Islet of Langerhans (tissue), 1 donor: ENCODE measurements at regions not wholly inside any gene's neighbourhood (a gene's known extent, or its start where the extent isn't known, plus 50 kb on each side); places are given as distances from the start of the nearest gene placed in this dataset.

Source experiments
- FAIRE-seq: peaks from one replicate; lab custom pipeline; 2011; peaks lifted over from hg19 to GRCh38; lab: Jason Lieb, UNC

DNA sequence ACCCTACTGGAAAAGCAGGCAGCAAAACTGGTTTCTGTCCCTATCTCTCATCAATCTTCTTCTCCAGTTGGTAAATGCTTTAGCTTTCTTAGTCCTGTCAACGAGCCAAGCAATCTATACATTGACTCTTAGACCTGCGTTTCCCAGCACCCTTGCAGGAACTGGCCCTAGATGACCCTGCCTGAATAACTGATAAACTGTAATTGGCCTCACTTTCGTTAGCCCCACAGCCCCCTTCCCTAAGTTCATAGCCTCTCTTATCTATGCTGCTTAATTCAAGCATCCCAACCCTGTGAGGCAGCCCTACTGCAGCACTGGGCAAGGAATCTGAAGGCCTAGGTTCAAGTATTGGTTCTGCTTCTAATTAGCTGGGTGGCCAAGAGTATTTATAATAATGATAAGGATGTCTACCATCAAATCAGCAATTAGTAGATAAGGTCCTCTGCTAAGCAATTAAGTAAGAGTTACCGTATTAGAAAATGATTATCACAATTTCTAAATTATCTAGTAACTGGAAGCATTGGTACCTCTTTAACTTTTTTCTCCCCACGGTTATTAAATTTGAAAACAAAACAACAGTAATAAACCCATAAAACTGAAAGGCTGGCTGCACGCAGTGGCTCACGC is 86.4 kb upstream of the RMDN2 start:
- FAIRE-seq, result no peak

GRCh38 chr2:37839991-37840390 is 85.1 kb upstream of the RMDN2 start:
- no peak for FAIRE-seq

DNA sequence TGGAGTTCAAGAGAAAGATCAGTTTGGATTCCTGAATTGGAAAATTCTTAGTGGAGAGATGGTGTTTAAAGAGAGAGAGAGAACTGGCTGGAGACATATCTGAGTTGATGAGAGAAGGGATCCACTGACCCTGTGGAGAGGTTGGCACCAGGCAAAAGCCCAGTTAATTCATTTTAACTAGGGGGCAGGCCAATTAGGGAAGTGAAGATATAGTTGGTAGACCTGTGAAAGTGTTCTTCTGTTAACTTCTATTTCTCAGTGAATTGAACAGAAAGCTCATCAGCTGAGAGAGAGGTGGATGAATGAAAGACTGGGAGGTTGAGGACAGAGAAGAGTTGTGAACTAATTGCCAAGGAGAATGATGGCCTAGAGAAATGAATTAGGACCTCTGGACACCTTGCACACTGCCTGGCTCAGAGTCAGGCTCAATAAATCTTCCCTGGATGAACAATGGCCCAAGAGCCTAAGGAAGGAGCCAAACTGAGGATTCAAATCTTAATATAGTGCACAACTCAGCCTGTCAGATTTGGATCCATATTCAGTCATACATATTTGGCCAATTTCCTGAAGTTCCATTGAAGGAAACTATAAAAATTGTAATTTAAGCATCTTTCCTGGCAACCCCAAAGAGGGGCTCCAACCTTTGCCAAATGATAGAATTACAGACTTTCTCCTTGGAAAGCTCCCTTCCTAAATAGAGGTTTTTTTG is 82.2 kb upstream of the RMDN2 start:
- no peak for FAIRE-seq

DNA sequence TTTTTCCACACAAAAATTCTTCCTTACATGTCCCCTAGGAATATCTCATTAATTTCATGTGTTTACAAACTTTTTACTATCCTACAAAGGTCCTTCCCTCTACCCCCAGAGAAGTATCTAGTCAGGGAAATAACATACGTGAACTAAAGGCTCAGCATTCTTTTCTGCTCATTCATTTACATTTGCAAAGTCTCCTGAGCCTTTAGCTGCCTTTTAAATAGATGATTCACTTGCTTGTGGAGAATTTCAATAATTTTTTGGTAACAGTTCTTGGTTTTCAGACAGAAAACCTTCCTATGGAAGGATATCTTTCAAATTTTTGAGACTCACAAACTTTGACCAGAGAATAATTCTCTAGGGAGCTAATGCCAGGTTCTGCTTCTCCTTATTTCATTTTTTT is 81.5 kb upstream of the RMDN2 start:
- FAIRE-seq, result no peak

DNA sequence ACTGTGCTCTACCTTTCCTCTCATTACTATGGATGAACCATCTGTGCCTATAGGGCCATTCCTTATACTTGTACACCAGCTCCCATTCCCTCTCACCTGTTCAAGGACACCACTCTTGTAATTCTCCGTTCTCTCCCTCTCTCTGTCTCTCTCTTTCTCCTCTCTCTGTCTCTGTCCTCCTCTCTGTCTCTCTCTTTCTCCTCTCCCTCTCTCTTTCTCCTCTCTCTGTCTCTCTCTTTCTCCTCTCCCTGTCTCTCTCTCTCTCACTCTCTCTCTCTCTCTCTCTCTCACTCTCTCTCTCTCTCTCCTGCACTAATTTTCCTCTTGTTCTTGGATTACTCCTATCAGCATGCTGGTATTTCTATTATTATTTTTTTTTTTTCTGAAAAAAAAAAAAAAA is 78.9 kb upstream of the RMDN2 start:
- no peak for FAIRE-seq

DNA sequence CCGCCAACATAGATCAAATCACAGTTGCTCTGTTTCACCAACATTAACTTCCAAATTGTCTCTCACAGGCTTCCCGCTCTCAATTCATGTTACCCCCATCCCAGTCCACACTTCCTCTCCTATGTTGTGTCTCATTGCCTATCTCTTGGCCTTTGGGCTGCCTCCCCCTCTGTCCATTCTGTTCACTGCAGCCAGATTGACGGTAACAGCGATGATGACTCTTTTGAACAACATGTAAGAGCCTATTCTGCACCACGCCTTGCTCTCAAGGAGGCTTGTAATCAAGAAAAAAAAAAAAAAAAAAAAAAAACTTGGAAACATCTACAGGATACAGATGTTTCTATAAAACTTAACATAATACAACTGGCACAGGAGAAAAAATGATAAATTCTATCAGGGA is 77.3 kb upstream of the RMDN2 start:
- no peak for FAIRE-seq

- no peak for FAIRE-seq
These were observed 76.6 kb upstream of the RMDN2 start for GRCh38 chr2:37848451-37848850.

DNA sequence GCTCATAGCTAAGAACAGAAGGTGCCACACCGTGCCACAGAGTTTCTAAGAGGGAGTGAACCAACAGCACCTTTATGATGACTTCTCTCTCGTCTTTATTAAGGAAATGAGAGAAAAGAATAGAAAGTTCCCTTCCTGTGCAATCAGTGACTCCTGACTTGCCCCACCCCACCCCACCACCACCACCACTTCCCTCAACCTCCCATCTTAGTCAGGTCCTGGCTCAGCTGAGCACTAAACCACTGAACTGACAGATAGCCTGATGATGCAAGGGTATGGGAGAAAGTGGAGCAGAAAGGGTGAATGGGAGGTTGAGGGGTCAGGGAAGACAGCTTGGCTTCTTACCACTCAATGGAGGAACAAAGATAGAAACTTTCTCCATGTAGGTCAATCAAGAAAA is 75.2 kb upstream of the RMDN2 start:
- no peak for FAIRE-seq

DNA sequence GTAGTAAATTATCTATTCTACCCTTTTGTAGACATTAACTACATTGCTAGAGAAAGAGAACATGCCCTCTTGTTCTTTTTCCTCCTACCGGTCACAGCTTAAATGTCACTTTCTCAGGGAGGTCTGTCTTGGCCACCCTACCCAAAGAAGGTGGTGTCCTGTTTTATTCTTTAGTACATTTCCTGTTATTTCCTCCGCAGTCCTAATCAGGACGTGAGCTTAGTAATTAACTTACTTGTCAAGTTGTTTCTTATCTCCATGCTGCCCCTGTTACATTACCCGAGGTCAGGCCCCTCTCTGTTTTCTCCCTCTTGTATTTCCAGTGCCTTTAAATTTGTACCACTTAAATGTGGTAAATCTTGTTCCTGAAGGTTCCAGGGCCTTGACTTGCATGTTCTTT is 73.7 kb upstream of the RMDN2 start:
- no peak for FAIRE-seq

- FAIRE-seq, result no peak
These were observed 73.1 kb upstream of the RMDN2 start for GRCh38 chr2:37851828-37852584.

GRCh38 chr2:37852585-37853014 is 72.5 kb upstream of the RMDN2 start:
- no peak for FAIRE-seq

DNA sequence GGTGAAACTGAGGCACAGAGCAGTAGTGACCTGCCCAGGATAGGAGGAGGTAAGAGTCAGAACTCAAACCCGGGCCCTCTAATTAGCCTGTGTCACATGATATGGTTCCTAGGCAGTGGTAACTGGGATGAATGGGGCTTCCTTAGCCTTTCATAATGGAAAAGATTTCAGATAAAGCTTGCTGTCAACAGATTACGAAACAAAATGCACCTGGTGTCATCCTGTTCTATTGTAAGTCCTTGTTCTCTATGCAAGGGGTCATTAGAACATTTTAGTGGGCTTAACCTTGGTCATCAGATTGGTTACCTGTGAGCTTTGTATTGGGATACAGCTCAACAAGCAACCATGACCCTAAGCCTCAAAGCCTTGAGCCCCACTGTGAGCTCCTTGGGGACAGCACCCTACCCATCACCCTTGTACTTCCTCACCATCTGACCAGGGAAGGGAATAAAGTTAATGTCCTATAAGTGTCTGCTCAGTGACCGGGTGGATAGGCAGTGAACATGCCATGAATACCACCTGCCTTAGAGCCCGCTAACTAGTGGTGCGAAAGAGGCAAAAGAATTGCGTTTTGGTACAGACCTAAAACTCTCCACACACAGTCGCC is 70.3 kb upstream of the RMDN2 start:
- no peak for FAIRE-seq

GRCh38 chr2:37855283-37856041 is 69.6 kb upstream of the RMDN2 start:
- FAIRE-seq, result no peak

DNA sequence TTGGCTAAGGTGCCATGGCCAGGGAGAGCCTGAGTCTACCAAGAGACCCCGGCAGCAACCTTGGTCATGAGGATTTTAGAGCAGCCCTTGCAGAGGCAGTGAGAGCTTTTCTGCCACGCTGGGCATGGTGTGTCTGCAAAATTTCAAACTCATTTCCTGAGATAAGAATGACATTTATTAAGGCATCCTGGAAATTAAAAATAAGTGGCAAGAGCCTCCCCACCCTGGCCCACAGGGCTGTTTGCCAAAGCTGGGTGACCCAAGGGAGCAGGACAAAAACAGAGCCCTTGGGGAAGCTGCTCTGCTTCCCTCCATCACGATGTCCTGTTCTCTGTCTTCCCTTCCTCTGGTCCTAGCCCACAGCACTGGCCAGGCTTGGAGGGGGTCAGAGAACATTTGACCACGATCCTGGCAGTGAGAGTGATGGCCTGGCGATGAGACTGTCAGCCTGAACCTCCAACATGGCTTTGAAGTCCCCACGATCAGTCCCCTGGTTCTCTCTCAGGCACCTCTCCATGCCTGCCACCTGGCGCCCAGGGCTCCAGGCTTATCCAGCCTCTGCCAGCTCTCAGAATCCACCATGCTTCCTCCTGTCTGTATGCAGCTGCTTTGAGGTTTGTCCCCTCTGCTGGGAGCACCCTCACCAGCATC is 68.9 kb upstream of the RMDN2 start:
- no peak for FAIRE-seq

DNA sequence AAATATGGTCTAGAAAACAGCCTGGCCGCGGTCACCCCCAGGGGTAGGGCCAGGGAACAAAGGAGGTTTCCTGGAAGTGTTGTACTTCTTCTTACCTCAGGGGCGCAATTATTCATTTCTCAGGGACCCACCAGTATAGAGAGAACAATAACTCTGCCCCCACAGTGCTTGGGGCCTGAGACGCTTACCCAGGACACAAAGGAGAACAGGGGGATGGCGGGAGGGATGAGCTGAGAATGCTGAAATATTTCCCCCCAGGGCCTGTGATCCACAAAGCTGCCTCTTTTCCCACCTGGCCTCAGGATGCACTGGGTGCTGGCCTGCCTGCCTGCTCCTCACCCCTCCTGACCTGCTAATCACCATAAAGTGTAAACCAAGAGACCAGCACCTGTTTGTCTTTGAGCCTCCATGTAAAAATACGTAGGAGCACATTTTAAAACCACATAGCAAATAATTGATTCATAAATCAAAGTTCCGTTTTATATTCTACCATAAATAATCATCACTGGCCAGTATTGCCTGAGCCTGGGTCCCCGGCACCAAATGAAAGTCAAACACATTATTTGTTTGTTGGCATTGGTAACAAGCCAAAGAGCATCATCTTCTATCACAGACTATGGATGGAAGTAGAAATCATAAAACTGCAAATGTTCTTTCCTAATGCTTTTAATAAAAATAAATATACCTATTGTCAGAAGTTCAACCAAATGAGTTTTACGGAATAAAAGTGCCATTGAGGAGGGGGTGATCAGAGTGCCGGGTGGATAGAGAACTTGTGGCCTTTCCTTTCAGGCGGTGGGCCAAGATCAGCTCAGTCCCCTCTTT is 67.3 kb upstream of the RMDN2 start:
- FAIRE-seq, result no peak

DNA sequence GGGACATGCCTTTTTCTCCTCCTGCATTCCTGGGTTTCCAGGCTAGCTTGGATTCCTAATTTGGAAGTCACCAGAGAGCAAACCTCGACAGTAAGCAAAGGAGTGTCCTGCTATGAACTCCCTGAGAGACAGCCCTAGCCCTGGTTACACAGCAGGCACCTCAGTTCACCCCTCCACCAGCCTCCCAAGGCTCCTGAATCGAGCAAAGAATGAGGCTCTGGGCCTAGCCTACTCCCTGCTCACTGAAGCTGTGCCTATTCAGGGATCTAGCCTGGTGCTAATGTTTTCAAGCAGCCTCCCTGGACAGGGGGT is 66.7 kb upstream of the RMDN2 start:
- no peak for FAIRE-seq

GRCh38 chr2:37858725-37859267 is 66.3 kb upstream of the RMDN2 start:
- no peak for FAIRE-seq

DNA sequence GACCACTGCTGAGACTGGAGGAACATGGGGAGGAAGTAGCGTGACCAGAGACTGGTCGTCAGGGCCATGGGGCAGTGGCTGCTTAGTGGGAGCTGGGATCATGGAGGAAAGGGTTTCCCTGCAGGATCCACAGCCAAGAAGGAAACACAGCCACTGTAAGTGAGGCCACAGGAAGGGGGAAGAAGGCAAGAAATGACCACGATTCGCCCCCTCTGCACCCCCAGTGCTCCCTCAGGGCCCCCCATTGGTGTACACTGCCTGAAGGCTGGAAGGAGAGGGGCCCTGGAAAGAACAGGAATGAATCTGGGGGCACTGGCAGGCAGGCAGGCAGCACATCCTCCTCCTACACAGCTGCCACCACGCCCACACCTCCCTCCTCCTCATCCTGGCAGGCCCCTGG is 62.5 kb upstream of the RMDN2 start:
- no peak for FAIRE-seq

DNA sequence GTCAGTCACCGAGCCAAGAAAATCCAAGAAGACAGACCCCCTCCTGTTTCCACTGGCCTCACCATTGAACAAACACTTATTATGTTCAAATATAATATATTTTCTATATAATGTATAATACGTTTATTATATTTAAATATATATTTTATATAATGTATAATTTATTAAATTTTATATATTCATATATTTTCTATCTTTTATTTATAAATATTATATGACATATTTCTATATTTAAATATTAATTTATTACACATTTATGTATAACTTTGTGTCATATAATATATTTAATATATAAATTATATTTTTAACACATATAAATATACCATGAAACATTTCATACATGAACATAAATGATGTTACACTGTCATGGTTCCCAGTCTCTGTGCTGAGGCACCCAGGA is 60.9 kb upstream of the RMDN2 start:
- FAIRE-seq, result no peak

DNA sequence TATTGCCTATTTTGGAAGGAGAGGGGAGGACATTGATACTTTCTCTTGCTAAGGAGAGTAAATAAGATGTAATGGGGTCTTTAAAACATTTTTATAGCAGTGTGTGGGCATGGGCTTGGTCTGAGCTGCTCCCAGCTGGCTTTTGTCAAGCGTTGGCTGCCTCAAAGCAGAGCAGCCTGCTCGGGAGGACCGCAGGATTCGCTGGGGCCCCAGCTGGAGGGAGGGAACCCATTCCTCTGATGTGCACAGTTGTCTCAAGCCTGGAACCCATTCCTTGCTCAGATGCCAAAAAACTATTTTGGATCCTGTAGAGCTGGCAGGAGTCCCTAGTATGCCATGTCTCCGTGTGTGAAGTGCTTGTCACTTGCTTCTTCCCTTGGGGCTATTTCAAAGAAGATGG is 59.4 kb upstream of the RMDN2 start:
- no peak for FAIRE-seq
